ENCODE measurements at regions not wholly inside any gene's neighbourhood (a gene's known extent, or its start where the extent isn't known, plus 50 kb on each side); places are given as distances from the start of the nearest gene placed in this dataset.

DNA sequence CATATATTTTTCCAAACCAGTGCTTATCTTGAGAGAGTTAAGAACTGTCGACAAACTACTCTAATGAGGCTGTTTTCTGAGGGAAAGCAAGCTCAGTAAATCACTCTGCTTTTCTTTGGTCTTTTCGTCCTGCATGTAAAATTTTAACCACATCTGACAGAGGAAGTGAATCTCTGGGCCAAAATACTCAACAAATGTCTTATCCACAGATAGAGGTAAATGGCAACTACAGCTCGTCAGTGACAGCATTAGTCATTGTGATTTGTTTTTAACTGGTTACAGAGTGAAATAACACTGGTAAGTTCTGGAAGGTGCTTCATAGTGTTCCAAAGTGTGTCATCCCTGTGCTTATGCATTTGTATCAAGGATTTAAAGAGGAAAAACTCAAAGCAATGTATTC, 82.6 kb upstream of the SLC8A1 start:
- DNase-seq (ENCODE audit: low read depth, low spot score) = no peak
- Histone ChIP-seq H3K9me3 (ENCODE audit: insufficient read depth, low read length) (no peaks in the 10 kb centered on the region), H3K4me1 (ENCODE audit: insufficient read depth, insufficient read length) (no peaks in the 10 kb centered on the region), H3K27me3 (ENCODE audit: insufficient read depth, insufficient read length) (no peaks in the 10 kb centered on the region), H3K36me3 (ENCODE audit: insufficient read depth, insufficient read length, low read length) (no peaks in the 10 kb centered on the region), H3K9ac (ENCODE audit: insufficient read length, low read depth) (no peak overlapping the region), H3K4me3 (ENCODE audit: insufficient read length, low read depth) (no peak overlapping the region)
- TF ChIP-seq YY1 (IDR thresholded peaks at IDR 0.05; ENCODE audit: insufficient read depth, insufficient read length) (no peak), ZNF274 (IDR thresholded peaks at IDR 0.05; ENCODE audit: low read depth, low read length) (no peak), SUZ12 (IDR thresholded peaks at IDR 0.05; ENCODE audit: extremely low read depth, insufficient read depth, insufficient read length) (no peak)

GRCh38 chr2:40535972-40536371, 84.1 kb upstream of the SLC8A1 start:
- TF ChIP-seq YY1 (IDR thresholded peaks at IDR 0.05; ENCODE audit: insufficient read depth, insufficient read length) (no peak), SUZ12 (IDR thresholded peaks at IDR 0.05; ENCODE audit: extremely low read depth, insufficient read depth, insufficient read length) (no peak), ZNF274 (IDR thresholded peaks at IDR 0.05; ENCODE audit: low read depth, low read length) (no peak)
- H3K36me3 ChIP-seq (ENCODE audit: insufficient read depth, insufficient read length, low read length) = no peaks in the 10 kb centered on the region
- H3K9ac ChIP-seq (ENCODE audit: insufficient read length, low read depth) = no peak overlapping the region
- no peak for DNase-seq (ENCODE audit: low read depth, low spot score)
- H3K4me3 ChIP-seq (ENCODE audit: insufficient read length, low read depth) = no peak overlapping the region
- H3K4me1 ChIP-seq (ENCODE audit: insufficient read depth, insufficient read length) = no peaks in the 10 kb centered on the region
- H3K9me3 ChIP-seq (ENCODE audit: insufficient read depth, low read length) = no peaks in the 10 kb centered on the region
- no peaks in the 10 kb centered on the region for H3K27me3 ChIP-seq (ENCODE audit: insufficient read depth, insufficient read length)

DNA sequence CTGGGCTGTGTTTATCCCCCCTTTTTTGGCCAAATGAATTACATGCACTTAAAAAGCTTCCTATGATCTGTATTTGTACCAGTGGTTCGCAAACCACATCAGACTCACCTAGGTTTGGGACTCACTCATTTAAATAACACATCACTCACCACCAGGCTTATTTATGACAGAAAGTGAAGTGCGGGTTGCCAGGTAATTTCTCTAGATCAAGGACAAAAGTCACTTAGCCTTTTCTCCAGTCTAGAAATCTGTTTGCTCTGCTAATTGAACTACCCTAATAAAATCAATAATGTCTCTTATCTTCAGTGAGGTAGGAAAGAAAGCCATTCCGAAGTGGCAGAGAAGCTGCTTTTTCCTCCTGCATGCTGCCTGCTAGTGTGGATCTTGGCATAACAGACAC, 88.1 kb upstream of the SLC8A1 start:
- Histone ChIP-seq H3K36me3 (ENCODE audit: insufficient read depth, insufficient read length, low read length) (no peaks in the 10 kb centered on the region), H3K27me3 (ENCODE audit: insufficient read depth, insufficient read length) (no peaks in the 10 kb centered on the region), H3K9me3 (ENCODE audit: insufficient read depth, low read length) (no peaks in the 10 kb centered on the region), H3K9ac (ENCODE audit: insufficient read length, low read depth) (no peak overlapping the region), H3K4me3 (ENCODE audit: insufficient read length, low read depth) (no peak overlapping the region), H3K4me1 (ENCODE audit: insufficient read depth, insufficient read length) (no peaks in the 10 kb centered on the region)
- no peak for DNase-seq (ENCODE audit: low read depth, low spot score)
- TF ChIP-seq YY1 (IDR thresholded peaks at IDR 0.05; ENCODE audit: insufficient read depth, insufficient read length) (no peak), SUZ12 (IDR thresholded peaks at IDR 0.05; ENCODE audit: extremely low read depth, insufficient read depth, insufficient read length) (no peak), ZNF274 (IDR thresholded peaks at IDR 0.05; ENCODE audit: low read depth, low read length) (no peak)

DNA sequence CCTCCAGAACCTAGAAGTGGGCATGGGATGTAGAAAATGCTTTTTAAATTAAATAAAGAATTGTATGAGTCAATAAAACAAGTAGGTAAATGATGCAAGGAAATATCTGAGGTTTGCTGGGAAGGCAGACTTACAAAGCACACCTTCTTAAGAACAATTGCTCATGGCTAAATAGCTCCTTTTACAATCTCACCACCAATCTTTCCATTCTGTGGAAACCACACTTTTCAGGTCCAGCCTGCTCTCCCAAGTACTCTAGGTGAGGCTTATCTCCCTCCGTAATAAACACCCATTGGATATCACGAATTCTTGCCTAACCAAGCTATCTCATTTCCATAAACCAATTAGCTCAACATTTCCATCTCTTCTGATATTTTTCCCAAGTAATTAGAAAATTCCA, 91.5 kb upstream of the SLC8A1 start:
- H3K4me3 ChIP-seq (ENCODE audit: insufficient read length, low read depth) = no peak overlapping the region
- no peaks in the 10 kb centered on the region for H3K27me3 ChIP-seq (ENCODE audit: insufficient read depth, insufficient read length)
- no peak for TF ChIP-seq YY1 (IDR thresholded peaks at IDR 0.05; ENCODE audit: insufficient read depth, insufficient read length)
- TF ChIP-seq ZNF274 (IDR thresholded peaks at IDR 0.05; ENCODE audit: low read depth, low read length) = no peak
- no peak for TF ChIP-seq SUZ12 (IDR thresholded peaks at IDR 0.05; ENCODE audit: extremely low read depth, insufficient read depth, insufficient read length)
- H3K9me3 ChIP-seq (ENCODE audit: insufficient read depth, low read length) = no peaks in the 10 kb centered on the region
- H3K36me3 ChIP-seq (ENCODE audit: insufficient read depth, insufficient read length, low read length) = no peaks in the 10 kb centered on the region
- no peaks in the 10 kb centered on the region for H3K4me1 ChIP-seq (ENCODE audit: insufficient read depth, insufficient read length)
- DNase-seq (ENCODE audit: low read depth, low spot score) = no peak
- no peak overlapping the region for H3K9ac ChIP-seq (ENCODE audit: insufficient read length, low read depth)

DNA sequence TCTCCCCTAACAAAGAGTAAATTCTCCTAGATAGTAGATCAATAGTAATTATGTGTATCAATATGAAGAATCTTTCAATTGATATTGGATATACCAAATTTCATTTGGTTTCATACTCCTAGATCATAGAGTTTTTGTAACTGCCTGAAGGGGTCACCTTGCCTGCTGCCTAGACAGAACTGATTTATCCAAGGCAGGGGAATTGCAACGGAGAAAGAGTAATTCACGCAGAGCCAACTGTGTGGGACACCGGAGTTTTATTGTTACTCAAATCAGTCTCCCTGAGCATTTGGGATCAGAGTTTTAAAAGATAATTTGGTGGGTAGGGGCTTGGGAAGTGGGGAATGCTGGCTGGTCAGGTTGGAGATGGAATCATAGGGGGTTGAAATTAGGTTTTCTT, 92.2 kb upstream of the SLC8A1 start:
- TF ChIP-seq SUZ12 (IDR thresholded peaks at IDR 0.05; ENCODE audit: extremely low read depth, insufficient read depth, insufficient read length) (no peak), YY1 (IDR thresholded peaks at IDR 0.05; ENCODE audit: insufficient read depth, insufficient read length) (no peak), ZNF274 (IDR thresholded peaks at IDR 0.05; ENCODE audit: low read depth, low read length) (no peak)
- Histone ChIP-seq H3K4me1 (ENCODE audit: insufficient read depth, insufficient read length) (no peaks in the 10 kb centered on the region), H3K27me3 (ENCODE audit: insufficient read depth, insufficient read length) (no peaks in the 10 kb centered on the region), H3K9ac (ENCODE audit: insufficient read length, low read depth) (no peak overlapping the region), H3K36me3 (ENCODE audit: insufficient read depth, insufficient read length, low read length) (no peaks in the 10 kb centered on the region), H3K9me3 (ENCODE audit: insufficient read depth, low read length) (no peaks in the 10 kb centered on the region), H3K4me3 (ENCODE audit: insufficient read length, low read depth) (no peak overlapping the region)
- DNase-seq (ENCODE audit: low read depth, low spot score) = no peak

- no peaks in the 10 kb centered on the region for H3K9me3 ChIP-seq (ENCODE audit: insufficient read depth, low read length)
- no peak overlapping the region for H3K4me3 ChIP-seq (ENCODE audit: insufficient read length, low read depth)
- H3K27me3 ChIP-seq (ENCODE audit: insufficient read depth, insufficient read length) = no peaks in the 10 kb centered on the region
- no peak overlapping the region for H3K9ac ChIP-seq (ENCODE audit: insufficient read length, low read depth)
- TF ChIP-seq SUZ12 (IDR thresholded peaks at IDR 0.05; ENCODE audit: extremely low read depth, insufficient read depth, insufficient read length) (no peak), YY1 (IDR thresholded peaks at IDR 0.05; ENCODE audit: insufficient read depth, insufficient read length) (no peak), ZNF274 (IDR thresholded peaks at IDR 0.05; ENCODE audit: low read depth, low read length) (no peak)
- no peak for DNase-seq (ENCODE audit: low read depth, low spot score)
- no peaks in the 10 kb centered on the region for H3K4me1 ChIP-seq (ENCODE audit: insufficient read depth, insufficient read length)
- H3K36me3 ChIP-seq (ENCODE audit: insufficient read depth, insufficient read length, low read length) = no peaks in the 10 kb centered on the region
Measured at GRCh38 chr2:40545645-40546044, 93.8 kb upstream of the SLC8A1 start.

DNA sequence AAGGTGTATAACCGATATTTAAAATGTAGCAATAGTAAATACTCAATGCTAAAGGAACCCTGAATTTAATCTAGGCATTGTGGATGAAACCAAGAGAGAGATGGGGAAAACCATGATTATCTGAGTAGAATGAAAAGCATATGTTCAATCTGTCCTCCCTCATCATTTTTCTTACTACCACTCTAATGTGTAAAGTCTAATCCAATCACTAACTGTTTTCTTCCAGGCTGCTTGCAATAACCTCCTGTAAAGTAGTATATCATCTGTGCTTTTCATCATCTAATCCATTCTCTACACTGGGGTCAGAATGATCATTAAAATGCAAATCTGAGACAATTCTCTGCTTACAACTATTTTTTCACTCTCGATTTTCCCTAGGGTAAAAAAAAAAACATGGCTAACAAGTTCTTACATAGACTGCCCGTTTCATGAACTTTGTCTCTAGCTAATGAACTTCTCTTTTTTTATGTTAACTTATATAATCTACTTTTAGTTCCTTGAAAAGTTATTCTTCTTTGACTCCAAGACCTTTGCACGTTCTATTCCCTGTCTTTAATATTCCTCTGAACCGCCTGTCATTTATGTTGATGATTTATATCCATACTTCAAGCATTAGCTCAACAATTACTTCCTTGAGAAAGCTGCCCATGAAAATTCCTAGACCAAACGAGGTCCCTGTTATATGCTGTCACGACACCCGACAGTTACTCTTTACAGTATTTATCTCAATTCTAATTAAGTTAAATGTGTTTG, 94.7 kb upstream of the SLC8A1 start:
- no peak for TF ChIP-seq SUZ12 (IDR thresholded peaks at IDR 0.05; ENCODE audit: extremely low read depth, insufficient read depth, insufficient read length)
- no peak for TF ChIP-seq ZNF274 (IDR thresholded peaks at IDR 0.05; ENCODE audit: low read depth, low read length)
- TF ChIP-seq YY1 (IDR thresholded peaks at IDR 0.05; ENCODE audit: insufficient read depth, insufficient read length) = no peak
- Histone ChIP-seq H3K9ac (ENCODE audit: insufficient read length, low read depth) (no peak overlapping the region), H3K36me3 (ENCODE audit: insufficient read depth, insufficient read length, low read length) (no peaks in the 10 kb centered on the region), H3K4me1 (ENCODE audit: insufficient read depth, insufficient read length) (no peaks in the 10 kb centered on the region), H3K27me3 (ENCODE audit: insufficient read depth, insufficient read length) (no peaks in the 10 kb centered on the region), H3K4me3 (ENCODE audit: insufficient read length, low read depth) (no peak overlapping the region), H3K9me3 (ENCODE audit: insufficient read depth, low read length) (no peaks in the 10 kb centered on the region)
- DNase-seq (ENCODE audit: low read depth, low spot score) = no peak

All from NT2/D1 (cell line).